NCI-H1092 treated with DMSO at 0.1 percent for 48 hours (cell line): ENCODE measurements at regions not wholly inside any gene's neighbourhood (a gene's known extent, or its start where the extent isn't known, plus 50 kb on each side); places are given as distances from the start of the nearest gene placed in this dataset.
"Not testable (repeated sequence)": the region's sequence is repeated elsewhere in the genome, so short reads cannot be mapped to it uniquely, and the experiment has no call there.

ENCODE experiments used
- DNase-seq: peaks from one replicate; lab custom pipeline; 2025; lab: John Stamatoyannopoulos, UW

DNA sequence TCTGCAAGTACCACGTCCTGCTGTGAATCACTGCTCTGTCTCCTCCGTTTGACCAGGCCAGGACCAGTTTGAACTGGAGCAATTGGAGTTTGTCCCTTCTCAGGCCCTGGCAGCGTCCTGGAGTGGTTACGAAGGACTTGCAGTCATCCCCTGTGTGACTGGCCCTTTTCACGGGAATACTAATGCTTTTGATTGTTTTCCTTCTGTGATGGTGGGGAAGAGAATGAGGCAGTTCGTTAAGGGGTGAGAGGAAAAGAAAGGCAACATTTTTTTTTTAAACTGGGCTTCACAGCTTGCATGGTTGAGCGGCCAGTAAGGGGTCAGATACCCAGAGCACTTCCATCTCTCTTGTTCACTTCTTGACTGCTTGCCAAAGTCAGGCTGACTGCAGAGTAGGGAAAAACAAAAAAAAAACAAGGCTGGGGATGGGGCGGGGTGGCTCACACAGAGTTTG is 153.5 kb upstream of the STK32A start:
- DNase-seq, result no peak

GRCh38 chr5:147084702-147085101 is 150.1 kb upstream of the STK32A start:
- no peak for DNase-seq

DNA sequence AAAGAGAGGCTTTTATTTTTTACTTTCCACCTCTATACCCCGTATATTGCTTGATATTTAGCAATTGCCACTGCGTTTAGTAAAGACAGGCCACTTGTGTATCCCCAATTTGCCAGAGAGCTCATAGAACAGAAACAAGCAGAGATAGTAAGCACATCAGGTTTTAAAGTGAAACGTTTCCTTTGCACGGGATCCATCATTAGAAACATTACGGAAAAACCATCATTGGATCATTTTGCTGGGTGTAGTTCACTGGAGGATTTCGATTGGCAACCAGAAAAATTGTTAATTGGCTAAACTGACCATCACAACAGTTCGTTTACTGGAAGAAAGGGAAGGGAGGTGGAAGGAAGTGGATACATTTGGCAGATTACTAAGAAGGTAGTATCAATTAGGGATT is 149.4 kb upstream of the STK32A start:
- no peak for DNase-seq

DNA sequence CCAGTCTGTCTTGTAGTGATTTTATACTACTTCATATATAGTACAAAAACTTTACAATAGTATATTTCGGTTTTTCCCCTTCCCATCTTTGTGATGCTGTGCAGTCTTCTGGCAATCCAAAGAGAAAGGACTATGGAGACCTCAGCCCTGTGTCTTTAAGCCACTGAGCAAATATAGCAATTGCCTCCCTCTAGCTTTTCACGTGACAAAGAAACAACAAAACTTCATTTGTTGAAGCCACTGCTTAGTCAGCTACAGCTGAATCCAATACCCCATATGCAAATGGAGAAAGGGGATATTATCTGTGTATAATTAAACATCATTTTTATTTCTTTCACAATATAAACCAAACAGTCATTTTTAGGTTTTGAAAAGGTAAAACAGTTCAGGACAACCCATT is 142.8 kb upstream of the STK32A start:
- DNase-seq, result no peak

DNA sequence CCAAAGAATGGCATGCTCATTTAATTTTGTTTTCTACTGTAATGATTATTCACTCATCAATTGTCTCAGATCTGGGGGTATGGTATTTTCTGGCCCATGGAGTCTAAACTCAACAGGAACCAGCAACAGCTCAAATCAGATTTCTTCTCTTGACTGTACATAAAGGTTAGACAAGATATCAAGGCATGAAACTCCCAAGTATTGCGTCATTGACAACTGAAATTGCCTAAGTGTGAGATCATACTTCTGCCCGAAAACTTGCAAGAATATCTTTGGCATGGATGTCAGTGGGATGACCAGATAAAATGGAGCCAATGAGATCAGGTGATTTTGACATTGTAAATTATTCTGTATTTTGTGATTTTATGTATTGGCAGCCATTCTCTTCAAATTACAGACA is 141.7 kb upstream of the STK32A start:
- no peak for DNase-seq

- no peak for DNase-seq
Observed at GRCh38 chr5:147095740-147096139, 139.1 kb upstream of the STK32A start.

- DNase-seq, result peak; percentile 86
Observed at GRCh38 chr5:147098233-147098790, 136.5 kb upstream of the STK32A start.

- DNase-seq, result no peak
Observed at GRCh38 chr5:147101659-147102369, 133.0 kb upstream of the STK32A start.

- no peak for DNase-seq
Observed at GRCh38 chr5:147112899-147113298, 121.9 kb upstream of the STK32A start.

DNA sequence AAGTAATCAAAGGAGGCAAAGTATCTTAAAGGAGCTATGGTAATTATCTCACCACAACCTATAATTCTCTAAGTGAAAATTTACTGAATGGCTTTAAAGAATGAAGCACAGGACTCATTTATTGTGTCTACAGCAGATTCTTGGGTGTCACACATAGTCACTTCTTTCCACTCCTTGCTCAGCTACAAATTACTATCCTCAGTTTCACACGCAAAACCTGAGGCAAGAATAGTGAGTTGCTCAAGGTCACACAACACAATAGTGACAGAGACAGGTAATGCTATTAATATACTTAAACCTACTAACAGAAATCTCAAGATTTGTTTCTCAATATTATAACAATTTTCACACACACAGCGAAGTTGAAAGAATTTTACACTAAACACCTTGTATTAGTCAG is 120.9 kb upstream of the STK32A start:
- DNase-seq, result no peak

DNA sequence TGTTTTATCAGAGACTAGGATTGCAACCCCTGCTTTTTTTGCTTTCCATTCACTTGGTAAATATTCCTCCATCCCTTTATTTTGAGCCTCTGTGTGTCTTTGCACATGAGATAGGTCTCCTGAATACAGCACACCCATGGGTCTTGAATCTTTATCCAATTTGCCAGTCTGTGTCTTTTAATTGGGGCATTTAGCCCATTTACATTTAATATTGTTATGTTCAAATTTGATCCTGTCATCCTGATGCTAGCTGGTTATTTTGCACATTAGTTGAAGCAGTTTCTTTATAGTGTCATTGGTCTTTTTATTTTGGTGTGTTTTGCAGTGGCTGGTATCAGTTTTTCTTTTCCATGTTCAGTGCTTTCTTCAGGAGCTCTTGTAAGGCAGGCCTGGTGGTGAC is 95.1 kb upstream of the STK32A start:
- not testable (repeated sequence) for DNase-seq

DNA sequence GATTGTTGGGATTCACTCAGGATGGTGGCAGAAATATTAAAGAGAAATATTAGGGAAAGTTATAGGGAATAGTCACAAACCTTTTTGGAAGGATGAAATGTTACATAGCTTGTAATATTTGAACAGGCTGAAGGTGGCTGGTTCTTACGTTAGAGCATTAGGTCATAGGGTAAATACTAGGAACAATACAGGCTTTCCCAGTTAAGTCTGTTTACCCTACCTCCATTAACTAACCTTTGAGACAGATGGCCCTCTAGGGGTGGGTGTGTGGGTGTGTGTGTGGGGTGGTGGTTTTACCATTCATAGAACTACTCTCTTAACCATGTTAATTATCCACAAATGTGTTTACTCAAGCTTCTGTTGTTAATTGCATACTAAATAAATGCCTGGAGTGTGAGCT is 94.3 kb upstream of the STK32A start:
- DNase-seq, result no peak

DNA sequence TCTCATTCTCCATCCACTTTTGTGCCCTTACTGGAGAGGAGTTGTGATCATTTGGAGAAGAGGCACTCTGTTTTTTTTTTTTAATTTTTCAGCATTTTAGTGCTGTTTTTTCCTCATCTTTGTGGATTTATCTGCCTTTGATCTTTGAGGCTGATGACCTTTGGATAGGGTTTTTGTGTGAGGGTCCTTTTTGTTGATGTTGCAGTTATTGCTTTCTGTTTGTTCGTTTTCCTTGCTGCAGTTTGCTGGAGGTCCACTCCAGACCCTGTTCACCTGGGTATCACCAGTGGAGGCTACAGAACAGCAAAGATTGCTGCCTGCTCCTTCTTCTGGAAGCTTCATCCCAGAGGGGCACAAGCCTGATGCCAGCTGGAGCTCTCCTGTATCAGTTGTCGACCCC is 93.2 kb upstream of the STK32A start:
- not testable (repeated sequence) for DNase-seq

GRCh38 chr5:147143215-147143614 is 91.6 kb upstream of the STK32A start:
- no peak for DNase-seq

DNA sequence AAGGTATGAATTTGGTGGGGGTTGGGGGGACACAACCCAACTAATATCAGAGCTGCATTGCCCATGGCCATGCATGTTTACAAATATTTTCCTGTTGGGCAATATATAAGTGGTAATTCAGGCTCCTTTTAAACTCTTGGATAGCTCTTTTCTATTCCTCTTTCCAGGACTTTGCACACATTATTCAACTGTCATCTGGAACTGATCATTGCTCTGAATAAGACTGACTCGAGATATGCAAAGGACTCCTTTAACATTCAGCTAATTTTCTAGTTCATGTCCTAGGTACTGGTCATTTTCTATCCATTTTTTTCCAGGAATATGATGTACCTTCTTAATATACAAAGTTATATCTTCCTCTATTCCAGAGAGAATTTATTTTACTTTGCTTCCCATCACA is 89.5 kb upstream of the STK32A start:
- DNase-seq, result no peak

GRCh38 chr5:147148715-147149114 is 86.1 kb upstream of the STK32A start:
- DNase-seq, result no peak

- no peak for DNase-seq
Observed at GRCh38 chr5:147152086-147152485, 82.7 kb upstream of the STK32A start.

DNA sequence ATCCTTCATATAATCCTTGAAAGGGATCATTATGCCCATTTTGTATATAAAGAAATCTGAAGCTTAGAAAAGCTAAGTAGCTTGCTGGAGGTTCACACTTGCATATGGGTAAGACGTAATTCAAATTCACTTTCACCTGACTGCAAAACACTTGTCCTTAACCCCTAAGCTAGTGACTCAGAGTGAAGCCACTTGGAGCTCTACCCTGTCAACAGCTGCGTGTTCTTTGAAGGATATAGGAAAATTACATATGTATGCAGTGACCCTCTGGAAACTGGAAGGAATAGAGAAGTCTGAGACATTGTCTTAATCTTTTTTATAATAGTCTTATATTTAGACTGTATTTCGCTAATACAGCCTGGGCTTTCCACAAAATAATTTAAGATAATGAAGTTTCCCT is 80.0 kb upstream of the STK32A start:
- DNase-seq, result no peak

- DNase-seq, result no peak
Observed at GRCh38 chr5:147156012-147156411, 78.8 kb upstream of the STK32A start.

GRCh38 chr5:147160902-147161700 is 73.7 kb upstream of the STK32A start:
- peak; percentile 4 for DNase-seq

GRCh38 chr5:147162740-147163139 is 72.1 kb upstream of the STK32A start:
- DNase-seq, result no peak

DNA sequence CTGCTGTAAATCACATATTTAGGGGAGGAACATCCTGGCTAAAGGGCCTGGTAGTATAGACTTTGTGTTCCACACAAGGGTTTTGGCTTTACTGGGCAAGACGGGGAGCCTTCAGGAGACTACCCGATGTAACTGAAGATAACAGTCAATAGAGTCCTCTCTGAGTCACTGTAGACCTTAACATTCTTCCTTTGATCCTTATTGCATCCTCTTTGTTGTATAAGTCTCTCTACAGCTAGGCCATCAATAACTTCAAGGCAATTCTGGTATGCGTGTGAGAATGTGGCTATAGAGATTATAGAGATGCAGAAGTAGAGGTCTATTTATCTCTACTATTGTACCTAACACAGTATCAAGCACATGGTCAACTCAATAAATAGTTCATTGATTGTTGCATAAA is 67.3 kb upstream of the STK32A start:
- no peak for DNase-seq
